Large intestine (tissue), 3 donors: ENCODE measurements at regions not wholly inside any gene's neighbourhood (a gene's known extent, or its start where the extent isn't known, plus 50 kb on each side); places are given as distances from the start of the nearest gene placed in this dataset.
"Not testable (repeated sequence)": the region's sequence is repeated elsewhere in the genome, so short reads cannot be mapped to it uniquely, and the experiment has no call there.

Source experiments
- DNase-seq, 2 donors: peaks; one replicate each; pipeline versions ENCODE4 v3.0.0 to v3.0.0-alpha.2; 2013
- H3K27ac ChIP-seq: one replicate; pipeline ENCODE4 v1.5.1; 2013; ENCODE audit warnings: low read length
- H3K27me3 ChIP-seq: 2 replicates; pipeline ENCODE4 v1.6.1; 2013; ENCODE audit warnings: low read length; ENCODE audit not compliant: control insufficient read depth, insufficient read depth
- H3K36me3 ChIP-seq: 2 replicates; pipeline ENCODE4 v1.6.1; 2013; ENCODE audit warnings: low read length; ENCODE audit not compliant: control insufficient read depth, insufficient read depth
- H3K4me1 ChIP-seq: one replicate; pipeline ENCODE4 v1.6.1; 2013; ENCODE audit warnings: low read length; ENCODE audit not compliant: control insufficient read depth, insufficient read depth
- H3K4me3 ChIP-seq: one replicate; pipeline ENCODE4 v1.5.1; 2013; ENCODE audit warnings: low read length
- H3K9me3 ChIP-seq: one replicate; pipeline ENCODE4 v1.6.1; 2013; ENCODE audit warnings: mild to moderate bottlenecking, low read depth, low read length, moderate library complexity; ENCODE audit not compliant: control insufficient read depth
- WGBS: methylation state at CpG from one replicate; pipeline ENCODE4 v1.1.5; 2013; ENCODE audit warnings: low lambda C conversion rate; ENCODE audit not compliant: insufficient coverage; 5-methylcytosine and 5-hydroxymethylcytosine counted together

GRCh38 chr2:237240868-237241267 is 155.2 kb downstream of the COPS8 start:
- WGBS = no CpG with 5 or more reads among the region's 3 CpGs
- H3K9me3 ChIP-seq, H3K4me1 ChIP-seq, H3K4me3 ChIP-seq, H3K36me3 ChIP-seq, H3K27ac ChIP-seq, H3K27me3 ChIP-seq, DNase-seq: not testable (repeated sequence)

GRCh38 chr2:237242091-237242536 is 156.4 kb downstream of the COPS8 start:
- WGBS = no CpG with 5 or more reads among the region's 1 CpG
- Histone ChIP-seq H3K4me3 (no peak overlapping the region), H3K27ac (no peak overlapping the region), H3K36me3 (no peaks in the 10 kb centered on the region), H3K4me1 (no peaks in the 10 kb centered on the region), H3K27me3 (no peaks in the 10 kb centered on the region), H3K9me3 (no peaks in the 10 kb centered on the region)
- no peak for DNase-seq

GRCh38 chr2:237243487-237243886 is 157.8 kb downstream of the COPS8 start:
- Histone ChIP-seq H3K4me1 (no peaks in the 10 kb centered on the region), H3K9me3 (no peaks in the 10 kb centered on the region), H3K27me3 (no peaks in the 10 kb centered on the region), H3K4me3 (no peak overlapping the region), H3K27ac (no peak overlapping the region), H3K36me3 (no peaks in the 10 kb centered on the region)
- DNase-seq = no peak
- WGBS = 100% methylated on average over 1 of the region's 2 CpGs

GRCh38 chr2:237244178-237244577 is 158.5 kb downstream of the COPS8 start:
- no peaks in the 10 kb centered on the region for H3K27me3 ChIP-seq
- H3K9me3 ChIP-seq = no peaks in the 10 kb centered on the region
- H3K4me1 ChIP-seq = no peaks in the 10 kb centered on the region
- DNase-seq = no peak
- H3K27ac ChIP-seq = no peak overlapping the region
- WGBS = no CpG with 5 or more reads among the region's 2 CpGs
- H3K4me3 ChIP-seq = no peak overlapping the region
- no peaks in the 10 kb centered on the region for H3K36me3 ChIP-seq

- no peak overlapping the region for H3K27ac ChIP-seq
Measured at GRCh38 chr2:237244976-237245646, 159.4 kb downstream of the COPS8 start.

GRCh38 chr2:237250599-237250998 is 163.4 kb downstream of the COL6A3 start:
- Histone ChIP-seq H3K9me3 (no peaks in the 10 kb centered on the region), H3K36me3 (no peaks in the 10 kb centered on the region), H3K27ac (no peak overlapping the region), H3K4me3 (no peak overlapping the region), H3K4me1 (peaks cover 15% of the 10 kb centered on the region), H3K27me3 (no peaks in the 10 kb centered on the region)
- WGBS = 100% methylated on average over 2 of the region's 3 CpGs
- no peak for DNase-seq

More at GRCh38 chr2:237244976-237245646, 159.4 kb downstream of the COPS8 start:
- Histone ChIP-seq H3K4me3 (no peak overlapping the region), H3K27me3 (no peaks in the 10 kb centered on the region), H3K36me3 (no peaks in the 10 kb centered on the region), H3K4me1 (no peaks in the 10 kb centered on the region), H3K9me3 (no peaks in the 10 kb centered on the region)
- no peak for DNase-seq
- no CpG with 5 or more reads among the region's 3 CpGs for WGBS

GRCh38 chr2:237251986-237252385 is 162.0 kb downstream of the COL6A3 start:
- Histone ChIP-seq H3K27ac (peak overlapping the region; percentile 68), H3K27me3 (no peaks in the 10 kb centered on the region), H3K4me1 (peaks cover 20% of the 10 kb centered on the region), H3K36me3 (no peaks in the 10 kb centered on the region), H3K9me3 (no peaks in the 10 kb centered on the region), H3K4me3 (no peak overlapping the region)
- WGBS = no CpG with 5 or more reads among the region's 2 CpGs
- peak; percentile 81 to 91 for DNase-seq

GRCh38 chr2:237253046-237253702 is 160.8 kb downstream of the COL6A3 start:
- Histone ChIP-seq H3K27ac (no peak overlapping the region), H3K9me3 (no peaks in the 10 kb centered on the region), H3K36me3 (no peaks in the 10 kb centered on the region), H3K4me1 (peaks cover 22% of the 10 kb centered on the region), H3K27me3 (no peaks in the 10 kb centered on the region), H3K4me3 (no peak overlapping the region)
- WGBS = no CpG with 5 or more reads among the region's 6 CpGs
- no peak for DNase-seq

GRCh38 chr2:237254369-237254861 is 159.5 kb downstream of the COL6A3 start:
- DNase-seq = no peak
- H3K9me3 ChIP-seq = no peaks in the 10 kb centered on the region
- H3K4me3 ChIP-seq = no peak overlapping the region
- no peaks in the 10 kb centered on the region for H3K27me3 ChIP-seq
- WGBS = no CpG with 5 or more reads among the region's 2 CpGs
- H3K4me1 ChIP-seq = peaks cover 29% of the 10 kb centered on the region
- no peak overlapping the region for H3K27ac ChIP-seq
- no peaks in the 10 kb centered on the region for H3K36me3 ChIP-seq

GRCh38 chr2:237254911-237255578 is 158.9 kb downstream of the COL6A3 start:
- Histone ChIP-seq H3K27me3 (no peaks in the 10 kb centered on the region), H3K4me3 (no peak overlapping the region), H3K9me3 (no peaks in the 10 kb centered on the region), H3K36me3 (no peaks in the 10 kb centered on the region), H3K27ac (no peak overlapping the region), H3K4me1 (peaks cover 29% of the 10 kb centered on the region)
- 83% methylated on average over 1 of the region's 2 CpGs for WGBS
- DNase-seq = no peak
